WERI-Rb-1 (cell line): ENCODE measurements at regions not wholly inside any gene's neighbourhood (a gene's known extent, or its start where the extent isn't known, plus 50 kb on each side); places are given as distances from the start of the nearest gene placed in this dataset.

ENCODE experiments used
- DNase-seq: peaks from one replicate; pipeline ENCODE4 v3.0.0-alpha.2; 2020
- H3K27ac ChIP-seq: fragments of 250-450 bp; sonication (Bioruptor Pico); 2 replicates; pipeline ENCODE4 v1.5.1; 2020; ENCODE audit warnings: mild to moderate bottlenecking, moderate library complexity
- H3K27me3 ChIP-seq: fragments of 250-450 bp; sonication (Bioruptor Pico); 2 replicates; pipeline ENCODE4 v1.5.1; 2021; ENCODE audit warnings: mild to moderate bottlenecking, low read depth, moderate library complexity; ENCODE audit not compliant: insufficient read depth, severe bottlenecking
- H3K36me3 ChIP-seq: fragments of 250-450 bp; sonication (Bioruptor Pico); 2 replicates; pipeline ENCODE4 v1.5.1; 2020; ENCODE audit warnings: mild to moderate bottlenecking, moderate library complexity
- H3K4me3 ChIP-seq: 2 replicates; pipeline ENCODE4 v1.5.1; 2011; ENCODE audit warnings: low read depth, mild to moderate bottlenecking, control low read depth, low read length
- H3K9me3 ChIP-seq: fragments of 250-450 bp; sonication (Bioruptor Pico); 2 replicates; pipeline ENCODE4 v1.5.1; 2021; ENCODE audit warnings: mild to moderate bottlenecking, moderate library complexity; ENCODE audit not compliant: severe bottlenecking
- CTCF ChIP-seq: IDR thresholded peaks from 2 replicates; pipeline ENCODE4 v1.5.1; 2011; ENCODE audit warnings: low read depth, mild to moderate bottlenecking, control low read depth, inconsistent platforms, low read length

- DNase-seq, result no peak
- no peak for TF ChIP-seq CTCF
- Histone ChIP-seq H3K36me3 (no peaks in the 10 kb centered on the region), H3K9me3 (peaks cover 3% of the 10 kb centered on the region), H3K27me3 (peaks cover 54% of the 10 kb centered on the region), H3K27ac (no peak overlapping the region), H3K4me3 (no peak overlapping the region)
These were observed 273.8 kb upstream of the TARS1 start for GRCh38 chr5:33166948-33167347.

- Histone ChIP-seq H3K9me3 (peaks cover 3% of the 10 kb centered on the region), H3K27ac (no peak overlapping the region), H3K4me3 (no peak overlapping the region), H3K27me3 (peaks cover 51% of the 10 kb centered on the region), H3K36me3 (no peaks in the 10 kb centered on the region)
- no peak for TF ChIP-seq CTCF
- DNase-seq, result no peak
These were observed 273.2 kb upstream of the TARS1 start for GRCh38 chr5:33167541-33167940.

GRCh38 chr5:33170411-33170810 is 270.4 kb upstream of the TARS1 start:
- H3K27ac ChIP-seq, result no peak overlapping the region
- peaks cover 49% of the 10 kb centered on the region for H3K27me3 ChIP-seq
- H3K4me3 ChIP-seq, result no peak overlapping the region
- no peak for TF ChIP-seq CTCF
- no peak for DNase-seq
- H3K9me3 ChIP-seq, result peaks cover 3% of the 10 kb centered on the region
- H3K36me3 ChIP-seq, result no peaks in the 10 kb centered on the region

GRCh38 chr5:33174383-33174782 is 266.4 kb upstream of the TARS1 start:
- H3K9me3 ChIP-seq, result peaks cover 3% of the 10 kb centered on the region
- H3K27ac ChIP-seq, result no peak overlapping the region
- no peak overlapping the region for H3K4me3 ChIP-seq
- no peak for DNase-seq
- peaks cover 48% of the 10 kb centered on the region for H3K27me3 ChIP-seq
- no peaks in the 10 kb centered on the region for H3K36me3 ChIP-seq
- no peak for TF ChIP-seq CTCF

- H3K27me3 ChIP-seq, result peaks cover 70% of the 10 kb centered on the region
- H3K9me3 ChIP-seq, result no peaks in the 10 kb centered on the region
- no peak overlapping the region for H3K27ac ChIP-seq
- no peaks in the 10 kb centered on the region for H3K36me3 ChIP-seq
- TF ChIP-seq CTCF, result no peak
- DNase-seq, result no peak
- H3K4me3 ChIP-seq, result no peak overlapping the region
These were observed 261.5 kb upstream of the TARS1 start for GRCh38 chr5:33179301-33179700.

GRCh38 chr5:33180900-33181299 is 259.9 kb upstream of the TARS1 start:
- Histone ChIP-seq H3K9me3 (no peaks in the 10 kb centered on the region), H3K4me3 (no peak overlapping the region), H3K36me3 (no peaks in the 10 kb centered on the region), H3K27me3 (peaks cover 70% of the 10 kb centered on the region), H3K27ac (no peak overlapping the region)
- no peak for TF ChIP-seq CTCF
- no peak for DNase-seq
